Fibroblast of lung (primary cell): ENCODE measurements at regions not wholly inside any gene's neighbourhood (a gene's known extent, or its start where the extent isn't known, plus 50 kb on each side); places are given as distances from the start of the nearest gene placed in this dataset.

ENCODE experiments used
- DNase-seq, 2 donors: peaks; one replicate each; pipeline versions ENCODE4 v3.0.0 to v3.0.0-alpha.2; 2010; ENCODE audit warnings: low read depth in 2 of 2
- H2AFZ ChIP-seq: 2 replicates; pipeline ENCODE4 v1.5.1; 2012; ENCODE audit warnings: low read length, control low read depth, inconsistent platforms
- H3K27ac ChIP-seq: 2 replicates; pipeline ENCODE4 v1.5.1; 2011; ENCODE audit warnings: low read length, control low read depth; ENCODE audit not compliant: insufficient read depth
- H3K27me3 ChIP-seq: 2 replicates; pipeline ENCODE4 v1.5.1; 2011; ENCODE audit warnings: mild to moderate bottlenecking, low read length; ENCODE audit not compliant: control insufficient read depth, insufficient read depth
- H3K36me3 ChIP-seq: 2 replicates; pipeline ENCODE4 v1.5.1; 2011; ENCODE audit warnings: low read length; ENCODE audit not compliant: control insufficient read depth, insufficient read depth
- H3K4me1 ChIP-seq: 2 replicates; pipeline ENCODE4 v1.5.1; 2011; ENCODE audit warnings: low read length; ENCODE audit not compliant: control insufficient read depth, insufficient read depth; ENCODE audit errors: extremely low read depth
- H3K4me2 ChIP-seq: 2 replicates; pipeline ENCODE4 v1.5.1; 2011; ENCODE audit warnings: low read length, control low read depth; ENCODE audit not compliant: insufficient read depth; ENCODE audit errors: extremely low read depth
- H3K4me3 ChIP-seq, 4 experiments: fragments of 200-600 bp in 1 of 4; sonication (generic) in 1 of 4; replicated peaks in 1 of 4; 2 replicates each; pipeline ENCODE4 v1.5.1; 2011 to 2016; ENCODE audit warnings: low read length in 4 of 4, low read depth in 3 of 4, mild to moderate bottlenecking in 3 of 4, control low read depth in 2 of 4, inconsistent platforms in 1 of 4, mixed read lengths in 1 of 4; ENCODE audit not compliant: insufficient read depth in 1 of 4; ENCODE audit errors: control extremely low read depth in 1 of 4
- H3K79me2 ChIP-seq: 2 replicates; pipeline ENCODE4 v1.5.1; 2012; ENCODE audit warnings: mild to moderate bottlenecking, low read length, inconsistent platforms; ENCODE audit not compliant: control insufficient read depth, insufficient read depth
- H3K9ac ChIP-seq: 2 replicates; pipeline ENCODE4 v1.5.1; 2011; ENCODE audit warnings: mild to moderate bottlenecking, low read length, control low read depth; ENCODE audit not compliant: insufficient read depth
- H3K9me3 ChIP-seq: 2 replicates; pipeline ENCODE4 v1.5.1; 2012; ENCODE audit warnings: low read depth, low read length; ENCODE audit not compliant: control insufficient read depth, insufficient read depth
- H4K20me1 ChIP-seq: 2 replicates; pipeline ENCODE4 v1.5.1; 2011; ENCODE audit warnings: low read length; ENCODE audit not compliant: control insufficient read depth, insufficient read depth; ENCODE audit errors: extremely low read depth
- EZH2 ChIP-seq: IDR thresholded peaks from 2 replicates; pipeline ENCODE4 v1.5.1; 2012; ENCODE audit warnings: low read length, control low read depth, mild to moderate bottlenecking; ENCODE audit errors: missing control alignments
- TF ChIP-seq, protein P1 (sequence below), 2 donors: IDR thresholded peaks in 1 of 2; conservative IDR thresholded peaks in 1 of 2; 1 replicate in 1 of 2; 2 replicates in 1 of 2; pipeline ENCODE4 v1.5.1; 2011 to 2012; ENCODE audit warnings: low read length in 2 of 2, control low read depth in 1 of 2, inconsistent platforms in 1 of 2, low read depth in 1 of 2, mild to moderate bottlenecking in 1 of 2

DNA sequence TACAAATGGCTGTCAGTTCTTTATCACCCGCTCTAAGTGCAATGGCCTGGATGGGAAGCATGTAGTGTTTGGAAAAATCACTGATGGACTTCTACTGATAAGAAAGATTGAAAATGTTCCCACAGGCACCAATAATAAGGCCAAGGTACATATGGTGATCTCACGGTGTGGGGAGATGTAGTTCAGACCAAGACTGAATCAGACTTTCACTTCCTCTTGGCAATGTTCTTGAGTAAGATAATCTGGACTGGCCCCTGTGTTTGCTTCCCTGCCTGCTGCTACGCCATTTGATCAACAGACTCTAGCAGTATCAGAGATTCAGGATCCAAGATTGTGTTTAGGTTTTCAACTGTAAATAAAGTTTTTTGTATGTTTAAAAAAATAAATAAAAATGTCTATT is 682.2 kb upstream of the AMOT start:
- no peaks in the 10 kb centered on the region for H3K9me3 ChIP-seq
- DNase-seq = peak in 1 of 2 donors; percentile 13
- no peak overlapping the region for H3K4me3 ChIP-seq
- no peaks in the 10 kb centered on the region for H3K36me3 ChIP-seq
- TF ChIP-seq, protein P1, sequence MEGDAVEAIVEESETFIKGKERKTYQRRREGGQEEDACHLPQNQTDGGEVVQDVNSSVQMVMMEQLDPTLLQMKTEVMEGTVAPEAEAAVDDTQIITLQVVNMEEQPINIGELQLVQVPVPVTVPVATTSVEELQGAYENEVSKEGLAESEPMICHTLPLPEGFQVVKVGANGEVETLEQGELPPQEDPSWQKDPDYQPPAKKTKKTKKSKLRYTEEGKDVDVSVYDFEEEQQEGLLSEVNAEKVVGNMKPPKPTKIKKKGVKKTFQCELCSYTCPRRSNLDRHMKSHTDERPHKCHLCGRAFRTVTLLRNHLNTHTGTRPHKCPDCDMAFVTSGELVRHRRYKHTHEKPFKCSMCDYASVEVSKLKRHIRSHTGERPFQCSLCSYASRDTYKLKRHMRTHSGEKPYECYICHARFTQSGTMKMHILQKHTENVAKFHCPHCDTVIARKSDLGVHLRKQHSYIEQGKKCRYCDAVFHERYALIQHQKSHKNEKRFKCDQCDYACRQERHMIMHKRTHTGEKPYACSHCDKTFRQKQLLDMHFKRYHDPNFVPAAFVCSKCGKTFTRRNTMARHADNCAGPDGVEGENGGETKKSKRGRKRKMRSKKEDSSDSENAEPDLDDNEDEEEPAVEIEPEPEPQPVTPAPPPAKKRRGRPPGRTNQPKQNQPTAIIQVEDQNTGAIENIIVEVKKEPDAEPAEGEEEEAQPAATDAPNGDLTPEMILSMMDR (conservative IDR thresholded peaks at IDR 0.05 in 1 of 2, IDR thresholded peaks at IDR 0.05 in 1 of 2; ENCODE audit: low read depth in 1 of 2, low read length in 2 of 2) = no peak
- TF ChIP-seq EZH2 = no peak
- H3K27ac ChIP-seq = no peak overlapping the region
- H3K79me2 ChIP-seq = no peaks in the 10 kb centered on the region
- H4K20me1 ChIP-seq = no peaks in the 10 kb centered on the region
- H3K4me1 ChIP-seq = no peaks in the 10 kb centered on the region
- no peak overlapping the region for H3K4me2 ChIP-seq
- H3K9ac ChIP-seq = no peak overlapping the region
- H3K27me3 ChIP-seq = no peaks in the 10 kb centered on the region
- H2AFZ ChIP-seq = no peak overlapping the region

DNA sequence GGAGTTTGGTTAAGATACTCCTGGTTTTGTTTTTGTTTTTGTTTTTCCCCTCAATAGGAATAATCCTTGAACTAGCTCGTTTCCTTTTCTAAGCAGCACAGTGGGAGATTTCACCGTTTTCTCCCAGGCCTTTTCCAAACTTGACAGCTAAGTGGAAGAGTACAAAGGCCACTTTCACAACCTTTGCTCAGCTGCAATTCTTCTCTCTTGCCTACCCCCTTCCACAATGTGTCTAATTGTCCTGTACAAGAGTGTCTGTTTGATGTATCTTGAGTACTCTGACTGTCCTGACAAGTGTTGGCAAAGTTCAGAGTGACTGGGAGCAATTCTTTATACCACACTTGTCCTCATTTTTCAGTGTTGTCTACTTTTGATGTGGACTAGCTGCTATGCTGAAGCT is 674.3 kb upstream of the AMOT start:
- Histone ChIP-seq H2AFZ (no peak overlapping the region), H3K9me3 (no peaks in the 10 kb centered on the region)
- no peak for DNase-seq

DNA sequence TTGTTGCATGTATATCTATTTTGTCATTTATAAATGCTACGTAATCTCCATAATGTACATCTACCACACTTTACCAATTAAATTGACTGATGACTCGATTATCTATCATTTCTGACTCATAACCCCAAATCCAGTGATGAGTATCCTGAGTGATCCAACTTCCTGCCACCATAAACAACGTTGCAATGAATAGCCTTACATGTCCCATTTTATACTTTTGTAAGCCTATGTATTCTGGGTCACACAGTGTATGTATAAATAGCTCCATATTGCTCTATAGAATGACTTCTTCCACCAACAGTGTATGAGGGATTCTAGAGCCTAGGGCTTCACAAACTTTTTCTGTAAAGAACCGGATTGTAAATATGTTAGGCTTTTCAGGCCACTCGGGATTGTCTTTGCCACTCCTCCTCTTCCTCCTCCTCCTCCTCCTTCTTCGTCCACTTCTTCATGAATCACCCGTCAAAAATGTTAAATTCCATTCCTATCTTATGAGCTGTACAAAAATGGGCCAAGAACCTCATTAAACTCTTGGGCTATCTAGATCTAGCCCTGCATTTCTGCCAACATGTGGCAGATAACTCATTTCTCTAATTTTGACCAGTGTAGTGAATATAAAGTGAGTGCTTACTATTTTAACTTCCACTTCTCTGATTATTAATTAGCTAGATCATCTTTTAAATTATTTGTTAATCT is 672.2 kb upstream of the AMOT start:
- Histone ChIP-seq H3K4me1 (no peaks in the 10 kb centered on the region), H3K4me3 (no peak overlapping the region), H3K79me2 (no peaks in the 10 kb centered on the region), H3K36me3 (no peaks in the 10 kb centered on the region), H2AFZ (no peak overlapping the region), H3K27me3 (no peaks in the 10 kb centered on the region), H3K4me2 (no peak overlapping the region), H3K27ac (no peak overlapping the region), H3K9me3 (no peaks in the 10 kb centered on the region), H4K20me1 (no peaks in the 10 kb centered on the region), H3K9ac (no peak overlapping the region)
- TF ChIP-seq EZH2 = no peak
- TF ChIP-seq, protein P1 (conservative IDR thresholded peaks at IDR 0.05 in 1 of 2, IDR thresholded peaks at IDR 0.05 in 1 of 2; ENCODE audit: low read depth in 1 of 2, low read length in 2 of 2) = no peak
- DNase-seq = peak; percentile 39 to 81

More for the DNA sequence above, 674.3 kb upstream of the AMOT start:
- Histone ChIP-seq H3K4me1 (no peaks in the 10 kb centered on the region), H3K36me3 (no peaks in the 10 kb centered on the region), H3K9ac (no peak overlapping the region), H3K4me3 (no peak overlapping the region), H4K20me1 (no peaks in the 10 kb centered on the region), H3K27me3 (no peaks in the 10 kb centered on the region), H3K27ac (no peak overlapping the region), H3K4me2 (no peak overlapping the region), H3K79me2 (no peaks in the 10 kb centered on the region)
- TF ChIP-seq, protein P1 (conservative IDR thresholded peaks at IDR 0.05 in 1 of 2, IDR thresholded peaks at IDR 0.05 in 1 of 2; ENCODE audit: low read depth in 1 of 2, low read length in 2 of 2) = no peak
- TF ChIP-seq EZH2 = no peak
